Activated CD8-positive, alpha-beta T cell treated with anti-CD3 and anti-CD28 coated beads for 36 hours (primary cell): ENCODE measurements at regions not wholly inside any gene's neighbourhood (a gene's known extent, or its start where the extent isn't known, plus 50 kb on each side); places are given as distances from the start of the nearest gene placed in this dataset.

ENCODE experiments used
- ATAC-seq: fragments of 200-7000 bp; cut with Tn5 transposase; one replicate; pipeline ENCODE4 v1.10.0; 2021; ENCODE audit warnings: mild to moderate bottlenecking, moderate library complexity
- CTCF ChIA-PET: fragments of 350-600 bp; sonication (Branson Sonifier 250); formaldehyde crosslinking; loops from one replicate; lab custom pipeline; 2021; ENCODE audit warnings: antibody characterized with exemption; lab: Charles Lee
- POLR2A ChIA-PET: fragments of 350-600 bp; sonication (Branson Sonifier 250); formaldehyde crosslinking; loops from one replicate; lab custom pipeline; 2021; ENCODE audit warnings: antibody characterized with exemption; lab: Charles Lee
- DNase-seq: peaks from one replicate; pipeline ENCODE4 v3.0.0-alpha.2; 2020
- H3K27ac Mint-ChIP-seq: one replicate; pipeline ENCODE4 v1.8.0; 2021; ENCODE audit warnings: mild to moderate bottlenecking, mixed read lengths
- H3K27me3 Mint-ChIP-seq: one replicate; pipeline ENCODE4 v1.8.0; 2021; ENCODE audit warnings: mixed read lengths
- H3K36me3 Mint-ChIP-seq: one replicate; pipeline ENCODE4 v1.8.0; 2021; ENCODE audit warnings: low read depth, mixed read lengths
- H3K4me1 Mint-ChIP-seq: one replicate; pipeline ENCODE4 v1.8.0; 2021; ENCODE audit warnings: low read depth, mixed read lengths
- H3K4me3 Mint-ChIP-seq: one replicate; pipeline ENCODE4 v1.8.0; 2021; ENCODE audit warnings: mild to moderate bottlenecking, moderate library complexity, mixed read lengths
- H3K9me3 Mint-ChIP-seq: one replicate; pipeline ENCODE4 v1.8.0; 2021; ENCODE audit warnings: mixed read lengths
- CTCF ChIP-seq: fragments of 200-600 bp; IDR thresholded peaks from one replicate; pipeline ENCODE4 v1.8.0; 2022; ENCODE audit warnings: antibody characterized with exemption, mild to moderate bottlenecking
- intact Hi-C: fragments of 100-400 bp; cut with micrococcal nuclease; formaldehyde crosslinking; loops from one replicate; pipeline ENCODE4 v1.10.0; 2022

- ChIA-PET CTCF (interaction anchor here (0.9 to 2.0 kb wide), 2 partner anchors 262 to 281 kb away, joined by 3 to 7 read pairs; no protein-coding TSS in a partner anchor), POLR2A (no interaction called here)
- no peak for TF ChIP-seq CTCF
- H3K4me1 Mint-ChIP-seq = peaks cover 18% of the 10 kb centered on the region
- no peak overlapping the region for H3K27ac Mint-ChIP-seq
- no peaks in the 10 kb centered on the region for H3K36me3 Mint-ChIP-seq
- ATAC-seq (no peak), DNase-seq (no peak)
- intact Hi-C loops = no loop called here
- no peaks in the 10 kb centered on the region for H3K27me3 Mint-ChIP-seq
- no peaks in the 10 kb centered on the region for H3K9me3 Mint-ChIP-seq
- no peak overlapping the region for H3K4me3 Mint-ChIP-seq
Observed at GRCh38 chr4:184544788-184545409, 70.5 kb upstream of the IRF2 start.

GRCh38 chr4:184541907-184542306, 67.6 kb upstream of the IRF2 start:
- intact Hi-C loops = no loop called here
- no peak for DNase-seq
- H3K4me3 Mint-ChIP-seq = no peak overlapping the region
- no peak for ATAC-seq
- no peaks in the 10 kb centered on the region for H3K9me3 Mint-ChIP-seq
- no peaks in the 10 kb centered on the region for H3K27me3 Mint-ChIP-seq
- peaks cover 7% of the 10 kb centered on the region for H3K4me1 Mint-ChIP-seq
- ChIA-PET CTCF (interaction anchor here (1.4 to 2.6 kb wide), 2 partner anchors 22 to 278 kb away, joined by 3 to 13 read pairs; no protein-coding TSS in a partner anchor), POLR2A (no interaction called here)
- no peak overlapping the region for H3K27ac Mint-ChIP-seq
- H3K36me3 Mint-ChIP-seq = no peaks in the 10 kb centered on the region
- TF ChIP-seq CTCF = no peak

- TF ChIP-seq CTCF = no peak
- POLR2A ChIA-PET = no interaction called here
- H3K9me3 Mint-ChIP-seq = no peaks in the 10 kb centered on the region
- no peak overlapping the region for H3K4me3 Mint-ChIP-seq
- peaks cover 19% of the 10 kb centered on the region for H3K4me1 Mint-ChIP-seq
- CTCF ChIA-PET = interaction anchor here (1.9 kb wide), 1 partner anchor 276 kb away, joined by 11 read pairs; no protein-coding TSS in a partner anchor
- H3K36me3 Mint-ChIP-seq = no peaks in the 10 kb centered on the region
- no peaks in the 10 kb centered on the region for H3K27me3 Mint-ChIP-seq
- H3K27ac Mint-ChIP-seq = no peak overlapping the region
- intact Hi-C loops = no loop called here
- DNase-seq (no peak), ATAC-seq (no peak)
Observed at GRCh38 chr4:184540307-184540706, 66.0 kb upstream of the IRF2 start.

GRCh38 chr4:184538023-184538599, 63.8 kb upstream of the IRF2 start:
- Mint-ChIP-seq H3K27me3 (no peaks in the 10 kb centered on the region), H3K4me1 (peaks cover 33% of the 10 kb centered on the region), H3K9me3 (no peaks in the 10 kb centered on the region), H3K36me3 (no peaks in the 10 kb centered on the region), H3K27ac (peak overlapping the region; percentile 97), H3K4me3 (peak overlapping the region; percentile 99)
- ChIA-PET CTCF (interaction anchor here (1.6 kb wide), 1 partner anchor 269 kb away, joined by 4 read pairs; no protein-coding TSS in a partner anchor), POLR2A (interaction anchor here (0.6 to 4.0 kb wide), 4 partner anchors 62 to 269 kb away, joined by 3 to 40 read pairs (median 3); partner anchors contain the start of gene IRF2)
- intact Hi-C loops = loop anchor here (1.0 to 5.0 kb wide), 4 partner anchors 109 to 274 kb away; partner anchors contain the start of genes CASP3 and PRIMPOL
- ATAC-seq = peak; percentile 59
- DNase-seq = peak; percentile 75
- TF ChIP-seq CTCF = peak; percentile 54
